K562 (cell line): ENCODE measurements at regions not wholly inside any gene's neighbourhood (a gene's known extent, or its start where the extent isn't known, plus 50 kb on each side); places are given as distances from the start of the nearest gene placed in this dataset.

Experiments
- ATAC-seq: fragments of 200-7000 bp; cut with Tn5 transposase; 3 replicates; pipeline ENCODE4 v1.9.1; 2020; ENCODE audit warnings: moderate library complexity
- BruUV-seq: library from RNA; stranded (reverse); fragments of 400-500 nt; replicated peaks from 2 replicates; lab custom pipeline; 2021; lab: Mats Ljungman, UMichigan
- CTCF ChIA-PET: fragments of 300-600 bp; formaldehyde crosslinking; extraction: SDS; loops from one replicate; lab custom pipeline; 2021; ENCODE audit warnings: low intra/inter-chr PET ratio; lab: Yijun Ruan, JAX
- POLR2A ChIA-PET: fragments of 300-600, 350-650 bp; sonication (Branson Sonifier 250); formaldehyde crosslinking; extraction: SDS; loops from one replicate; lab custom pipeline; 2021; ENCODE audit warnings: antibody characterized with exemption, inconsistent platforms; lab: Yijun Ruan, JAX
- DNase-seq, 4 experiments: peaks; one replicate each; pipeline versions ENCODE4 v3.0.0 to v3.0.0-alpha.2; 2011 to 2018; ENCODE audit warnings: low spot score in 3 of 4, mixed read lengths in 3 of 4; ENCODE audit errors: extremely low read depth in 1 of 4
- FAIRE-seq: peaks from 2 replicates; lab custom pipeline; 2011; peaks lifted over from hg19 to GRCh38; lab: Jason Lieb, UNC
- H2AFZ ChIP-seq: 2 replicates; pipeline ENCODE4 v1.6.0; 2011; ENCODE audit warnings: low read depth, low read length, control low read depth, inconsistent platforms
- H3K27ac ChIP-seq: fragments of 200-600 bp; 3 replicates; pipeline ENCODE4 v1.8.0; 2011; ENCODE audit warnings: low read depth, mild to moderate bottlenecking, control low read depth, inconsistent platforms, low read length, moderate library complexity, mixed read lengths; ENCODE audit errors: extremely low read depth
- H3K27me3 ChIP-seq, 2 experiments: fragments of 300-600 bp in 1 of 2; 2 replicates in 1 of 2; 3 replicates in 1 of 2; pipeline versions ENCODE4 v1.6.0 to v1.8.0; 2011; ENCODE audit warnings: inconsistent platforms in 2 of 2, low read length in 2 of 2, mild to moderate bottlenecking in 1 of 2, mixed read lengths in 1 of 2, moderate library complexity in 1 of 2; ENCODE audit not compliant: control insufficient read depth in 2 of 2, insufficient read depth in 2 of 2
- H3K36me3 ChIP-seq: fragments of 300-600 bp; 3 replicates; pipeline ENCODE4 v1.8.0; 2011; ENCODE audit warnings: mild to moderate bottlenecking, low read length, inconsistent platforms; ENCODE audit not compliant: control insufficient read depth, insufficient read depth
- H3K4me1 ChIP-seq, 2 experiments: fragments of 200-600 bp in 1 of 2; replicated peaks in 1 of 2; 2 replicates in 1 of 2; 3 replicates in 1 of 2; pipeline versions ENCODE4 v1.5.1 to v1.8.0; 2011; ENCODE audit warnings: inconsistent platforms in 2 of 2, low read length in 2 of 2, mild to moderate bottlenecking in 1 of 2, mixed read lengths in 1 of 2, moderate library complexity in 1 of 2; ENCODE audit not compliant: control insufficient read depth in 2 of 2, insufficient read depth in 2 of 2
- H3K4me2 ChIP-seq: 2 replicates; pipeline ENCODE4 v1.6.1; 2011; ENCODE audit warnings: low read length, control low read depth, inconsistent platforms, mixed read lengths; ENCODE audit not compliant: insufficient read depth
- H3K4me3 ChIP-seq: fragments of 200-600 bp; sonication (generic), shearing (Covaris generic); 2 replicates; pipeline ENCODE4 v1.5.1; 2016; ENCODE audit warnings: control low read depth, inconsistent platforms
- H3K79me2 ChIP-seq: fragments of 200-600 bp; 3 replicates; pipeline ENCODE4 v1.8.0; 2011; ENCODE audit warnings: low read length, inconsistent platforms; ENCODE audit not compliant: control insufficient read depth, insufficient read depth
- H3K9ac ChIP-seq, 2 experiments: 2 replicates each; pipeline versions ENCODE4 v1.6.0 to v1.6.1; 2011; ENCODE audit warnings: low read depth in 2 of 2, low read length in 2 of 2, control low read depth in 1 of 2, inconsistent platforms in 1 of 2, mild to moderate bottlenecking in 1 of 2, mixed read lengths in 1 of 2; ENCODE audit not compliant: insufficient read depth in 1 of 2
- H3K9me1 ChIP-seq: one replicate; pipeline ENCODE4 v1.6.0; 2011; ENCODE audit warnings: inconsistent platforms, mild to moderate bottlenecking, low read length, moderate library complexity; ENCODE audit not compliant: control insufficient read depth, insufficient read depth
- H3K9me3 ChIP-seq: replicated peaks from 2 replicates; pipeline ENCODE4 v1.5.1; 2011; ENCODE audit warnings: low read depth, low read length, inconsistent platforms; ENCODE audit not compliant: control insufficient read depth, insufficient read depth
- H4K20me1 ChIP-seq: replicated peaks from 2 replicates; pipeline ENCODE4 v1.6.1; 2011; ENCODE audit warnings: low read length, inconsistent platforms, mixed read lengths; ENCODE audit not compliant: control insufficient read depth, insufficient read depth
- AFF4 ChIP-seq: sonication (generic); formaldehyde crosslinking; IDR thresholded peaks from 2 replicates; pipeline ENCODE4 v1.8.0; 2023; ENCODE audit warnings: mild to moderate bottlenecking, missing genetic modification reagents
- CBFA2T2 ChIP-seq: fragments of 450-650 bp; conservative IDR thresholded peaks from 2 replicates; pipeline ENCODE4 v1.6.1; 2017; ENCODE audit warnings: mild to moderate bottlenecking
- EWSR1 ChIP-seq: fragments of 450-650 bp; IDR thresholded peaks from 2 replicates; pipeline ENCODE4 v1.6.1; 2018; ENCODE audit warnings: borderline replicate concordance, mild to moderate bottlenecking, low read depth, moderate library complexity; ENCODE audit not compliant: partially characterized antibody
- NCOR1 ChIP-seq: fragments of 450-650 bp; IDR thresholded peaks from 2 replicates; pipeline ENCODE4 v1.6.1; 2016; ENCODE audit warnings: mild to moderate bottlenecking, moderate library complexity
- RCOR1 ChIP-seq, 2 experiments: IDR thresholded peaks; 2 replicates each; pipeline ENCODE4 v1.6.1; 2012; ENCODE audit warnings: low read depth in 2 of 2, low read length in 2 of 2, borderline replicate concordance in 1 of 2, improper control_type of control experiment in 1 of 2
- SAP30 ChIP-seq: fragments of 200-600 bp; sonication (generic); IDR thresholded peaks from 2 replicates; pipeline ENCODE4 v1.6.1; 2012; ENCODE audit warnings: borderline replicate concordance, low read depth, mild to moderate bottlenecking, moderate library complexity, low read length, control low read depth, inconsistent platforms; ENCODE audit not compliant: insufficient read depth, poor library complexity, severe bottlenecking
- SREBF2 ChIP-seq: sonication (generic); formaldehyde crosslinking; IDR thresholded peaks from 2 replicates; pipeline ENCODE4 v1.4.0; 2020; ENCODE audit warnings: mild to moderate bottlenecking, missing genetic modification reagents
- STAT5A ChIP-seq: IDR thresholded peaks from 2 replicates; pipeline ENCODE4 v1.6.1; 2012; ENCODE audit warnings: low read length, inconsistent platforms, borderline replicate concordance
- ZC3H4 ChIP-seq: sonication (generic); formaldehyde crosslinking; IDR thresholded peaks from 2 replicates; pipeline ENCODE4 v1.9.0; 2021; ENCODE audit warnings: missing genetic modification reagents, borderline replicate concordance
- ZNF311 ChIP-seq: fragments of 250-450 bp; sonication (Bioruptor Pico); IDR thresholded peaks from 2 replicates; pipeline ENCODE4 v1.4.0; 2020; ENCODE audit warnings: mild to moderate bottlenecking, moderate library complexity
- WGBS: fragments of 100-300 bp; shearing (Covaris generic); methylation state at CpG from one replicate; pipeline ENCODE4 v1.1.6; 2016; ENCODE audit warnings: low coverage, mixed read lengths; ENCODE audit not compliant: insufficient coverage; ENCODE audit errors: missing lambda C conversion rate; 5-methylcytosine and 5-hydroxymethylcytosine counted together
- in situ Hi-C: fragments of 300-500 bp; cut with MboI; formaldehyde crosslinking; loops from 4 replicates; pipeline ENCODE4 v1.15.0; 2018; ENCODE audit warnings: inconsistent platforms, mixed read lengths
- intact Hi-C: fragments of 100-400 bp; cut with micrococcal nuclease; formaldehyde crosslinking; loops from 2 replicates; pipeline ENCODE4 v1.14.2; 2022

GRCh38 chr15:87608238-87609028 is 648.1 kb downstream of the NTRK3 start (continued):
- peak; percentile 69 for TF ChIP-seq STAT5A
- TF ChIP-seq CBFA2T2, result peak; percentile 49; the same call in 1 of the 2 replicates

GRCh38 chr15:87606971-87607370 is 649.6 kb downstream of the NTRK3 start:
- H4K20me1 ChIP-seq, result no peaks in the 10 kb centered on the region
- ChIA-PET CTCF (no interaction called here), POLR2A (interaction anchor here (0.6 kb wide), 1 partner anchor 12 kb away, joined by 3 read pairs; no protein-coding TSS in a partner anchor)
- WGBS, result 87% methylated on average over 1 of the region's 1 CpG
- H3K36me3 ChIP-seq, result peaks cover 11% of the 10 kb centered on the region; the same call in 1 of the 3 replicates
- H2AFZ ChIP-seq, result no peak overlapping the region
- no peak overlapping the region for H3K9ac ChIP-seq
- ATAC-seq (no peak), DNase-seq (no peak), FAIRE-seq (no peak)
- no peaks in the 10 kb centered on the region for H3K9me3 ChIP-seq
- no peaks in the 10 kb centered on the region for H3K9me1 ChIP-seq
- no peak overlapping the region for H3K27ac ChIP-seq
- no peaks in the 10 kb centered on the region for H3K27me3 ChIP-seq
- H3K4me3 ChIP-seq, result no peak overlapping the region
- no TSS peak for BruUV-seq
- in situ Hi-C loops (no loop called here), intact Hi-C loops (loop anchor here (5.0 kb wide), 1 partner anchor 145 kb away; no protein-coding TSS in a partner anchor)
- peaks cover 8 to 34% of the 10 kb centered on the region in 2 experiments for H3K4me1 ChIP-seq
- H3K79me2 ChIP-seq, result peaks cover 35% of the 10 kb centered on the region; the same call in 2 of the 3 replicates
- no peak overlapping the region for H3K4me2 ChIP-seq
- TF ChIP-seq EWSR1 (no peak), SAP30 (no peak), AFF4 (CRISPR knock-in tag) (no peak), NCOR1 (no peak), ZNF311 (CRISPR knock-in tag) (no peak), ZC3H4 (CRISPR knock-in tag) (no peak), SREBF2 (CRISPR knock-in tag) (no peak), RCOR1 (IDR thresholded peaks at IDR 0.05; ENCODE audit: borderline replicate concordance in 1 of 2, low read depth in 2 of 2, low read length in 2 of 2) (no peak)
